Astrocyte (in vitro differentiated cells and primary cell): ENCODE measurements at regions not wholly inside any gene's neighbourhood (a gene's known extent, or its start where the extent isn't known, plus 50 kb on each side); places are given as distances from the start of the nearest gene placed in this dataset.

ENCODE experiments used
- EZH2 ChIP-seq: IDR thresholded peaks from 2 replicates; pipeline ENCODE4 v1.6.1; 2012; ENCODE audit warnings: mild to moderate bottlenecking, low read length, inconsistent platforms; ENCODE audit not compliant: insufficient read depth
- TF ChIP-seq, protein P1 (sequence below): IDR thresholded peaks from 2 replicates; pipeline ENCODE4 v1.5.1; 2011; ENCODE audit warnings: low read depth, mild to moderate bottlenecking, inconsistent platforms, low read length, moderate library complexity; ENCODE audit not compliant: insufficient read depth

GRCh38 chr9:89865981-89866380 is 261.2 kb downstream of the GADD45G start:
- TF ChIP-seq, protein P1, sequence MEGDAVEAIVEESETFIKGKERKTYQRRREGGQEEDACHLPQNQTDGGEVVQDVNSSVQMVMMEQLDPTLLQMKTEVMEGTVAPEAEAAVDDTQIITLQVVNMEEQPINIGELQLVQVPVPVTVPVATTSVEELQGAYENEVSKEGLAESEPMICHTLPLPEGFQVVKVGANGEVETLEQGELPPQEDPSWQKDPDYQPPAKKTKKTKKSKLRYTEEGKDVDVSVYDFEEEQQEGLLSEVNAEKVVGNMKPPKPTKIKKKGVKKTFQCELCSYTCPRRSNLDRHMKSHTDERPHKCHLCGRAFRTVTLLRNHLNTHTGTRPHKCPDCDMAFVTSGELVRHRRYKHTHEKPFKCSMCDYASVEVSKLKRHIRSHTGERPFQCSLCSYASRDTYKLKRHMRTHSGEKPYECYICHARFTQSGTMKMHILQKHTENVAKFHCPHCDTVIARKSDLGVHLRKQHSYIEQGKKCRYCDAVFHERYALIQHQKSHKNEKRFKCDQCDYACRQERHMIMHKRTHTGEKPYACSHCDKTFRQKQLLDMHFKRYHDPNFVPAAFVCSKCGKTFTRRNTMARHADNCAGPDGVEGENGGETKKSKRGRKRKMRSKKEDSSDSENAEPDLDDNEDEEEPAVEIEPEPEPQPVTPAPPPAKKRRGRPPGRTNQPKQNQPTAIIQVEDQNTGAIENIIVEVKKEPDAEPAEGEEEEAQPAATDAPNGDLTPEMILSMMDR: no peak
- TF ChIP-seq EZH2: no peak
